Epithelial cell of esophagus (primary cell): ENCODE measurements at regions not wholly inside any gene's neighbourhood (a gene's known extent, or its start where the extent isn't known, plus 50 kb on each side); places are given as distances from the start of the nearest gene placed in this dataset.

ENCODE experiments used
- DNase-seq: peaks from one replicate; pipeline ENCODE4 v3.0.0; 2010; ENCODE audit warnings: low read depth
- H3K4me3 ChIP-seq: 2 replicates; pipeline ENCODE4 v1.5.1; 2011; ENCODE audit warnings: mild to moderate bottlenecking, low read length, control low read depth
- TF ChIP-seq, protein P1 (sequence below): IDR thresholded peaks from 2 replicates; pipeline ENCODE4 v1.5.1; 2011; ENCODE audit warnings: low read depth, mild to moderate bottlenecking, low read length, control low read depth, inconsistent platforms; ENCODE audit not compliant: insufficient read depth; ENCODE audit errors: missing control alignments

DNA sequence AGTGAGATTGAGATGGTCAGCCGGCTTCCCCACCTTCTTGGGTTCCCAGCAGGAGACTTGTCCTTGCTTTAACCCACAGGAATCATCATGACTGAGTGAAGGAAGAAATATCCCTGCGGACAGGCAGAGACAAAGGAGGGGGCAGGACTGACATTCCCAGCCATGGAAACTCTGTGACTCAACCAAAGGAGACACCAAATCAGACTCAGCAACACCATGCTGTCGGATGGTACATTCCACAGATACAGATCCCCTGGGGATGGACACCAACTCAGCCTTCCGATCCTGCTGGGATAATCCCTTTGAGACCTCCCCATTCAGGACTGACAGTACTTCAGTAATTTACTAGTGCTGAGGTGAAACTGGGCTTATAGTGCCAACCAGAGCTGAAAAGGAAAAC is 518.3 kb downstream of the XIRP2 start:
- peak; percentile 4 for DNase-seq
- TF ChIP-seq, protein P1, sequence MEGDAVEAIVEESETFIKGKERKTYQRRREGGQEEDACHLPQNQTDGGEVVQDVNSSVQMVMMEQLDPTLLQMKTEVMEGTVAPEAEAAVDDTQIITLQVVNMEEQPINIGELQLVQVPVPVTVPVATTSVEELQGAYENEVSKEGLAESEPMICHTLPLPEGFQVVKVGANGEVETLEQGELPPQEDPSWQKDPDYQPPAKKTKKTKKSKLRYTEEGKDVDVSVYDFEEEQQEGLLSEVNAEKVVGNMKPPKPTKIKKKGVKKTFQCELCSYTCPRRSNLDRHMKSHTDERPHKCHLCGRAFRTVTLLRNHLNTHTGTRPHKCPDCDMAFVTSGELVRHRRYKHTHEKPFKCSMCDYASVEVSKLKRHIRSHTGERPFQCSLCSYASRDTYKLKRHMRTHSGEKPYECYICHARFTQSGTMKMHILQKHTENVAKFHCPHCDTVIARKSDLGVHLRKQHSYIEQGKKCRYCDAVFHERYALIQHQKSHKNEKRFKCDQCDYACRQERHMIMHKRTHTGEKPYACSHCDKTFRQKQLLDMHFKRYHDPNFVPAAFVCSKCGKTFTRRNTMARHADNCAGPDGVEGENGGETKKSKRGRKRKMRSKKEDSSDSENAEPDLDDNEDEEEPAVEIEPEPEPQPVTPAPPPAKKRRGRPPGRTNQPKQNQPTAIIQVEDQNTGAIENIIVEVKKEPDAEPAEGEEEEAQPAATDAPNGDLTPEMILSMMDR = no peak
- H3K4me3 ChIP-seq = no peak overlapping the region

GRCh38 chr2:167404627-167405284 is 516.5 kb downstream of the XIRP2 start:
- peak; percentile 50 for DNase-seq

GRCh38 chr2:167401309-167401708 is 513.0 kb downstream of the XIRP2 start:
- DNase-seq = no peak
- TF ChIP-seq, protein P1 = no peak

More at GRCh38 chr2:167404627-167405284, 516.5 kb downstream of the XIRP2 start:
- H3K4me3 ChIP-seq = no peak overlapping the region
- TF ChIP-seq, protein P1 = no peak

DNA sequence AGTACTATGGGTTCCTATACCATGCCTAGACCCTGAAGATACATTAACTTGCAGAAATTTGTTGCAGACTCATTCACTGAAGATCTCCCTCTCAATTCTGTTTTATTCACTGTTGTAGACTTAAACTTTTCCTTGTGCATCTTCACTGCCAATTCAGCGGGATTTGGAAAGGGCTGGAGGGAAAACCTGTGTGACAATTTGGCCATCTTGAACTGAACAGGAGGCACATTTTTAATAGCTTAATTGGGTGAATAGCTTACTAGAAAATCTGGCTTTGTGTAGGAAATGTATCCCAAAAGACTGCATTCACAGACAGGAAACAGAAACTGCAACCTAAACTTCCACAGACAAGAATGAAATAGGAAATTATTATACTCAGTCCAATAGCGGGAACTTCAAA is 512.3 kb downstream of the XIRP2 start:
- no peak for DNase-seq
- H3K4me3 ChIP-seq = no peak overlapping the region
- TF ChIP-seq, protein P1 = no peak

More at GRCh38 chr2:167401309-167401708, 513.0 kb downstream of the XIRP2 start:
- no peak overlapping the region for H3K4me3 ChIP-seq

- DNase-seq = no peak
- H3K4me3 ChIP-seq = no peak overlapping the region
- TF ChIP-seq, protein P1 = no peak
Observed at GRCh38 chr2:167398873-167399272, 510.6 kb downstream of the XIRP2 start.

DNA sequence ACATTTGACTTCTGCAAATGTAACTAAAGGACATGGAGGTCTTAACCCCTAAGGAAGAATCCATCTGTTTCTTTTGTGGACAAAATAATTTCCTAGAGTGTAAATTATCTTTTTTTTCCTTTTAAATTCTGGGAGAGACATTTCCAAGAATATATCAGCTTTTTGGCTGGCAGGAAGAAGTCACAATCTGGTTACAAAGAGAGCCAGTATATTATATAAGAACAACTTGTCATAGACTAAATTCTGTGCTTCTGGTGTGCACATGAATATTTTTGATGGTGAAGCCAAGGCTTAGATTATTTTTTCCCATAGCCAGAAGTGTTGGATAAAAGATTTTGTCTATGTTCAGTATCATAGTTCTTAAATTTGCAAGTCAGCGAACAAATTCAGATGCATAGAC is 500.6 kb downstream of the XIRP2 start:
- no peak overlapping the region for H3K4me3 ChIP-seq
- TF ChIP-seq, protein P1 = no peak
- DNase-seq = no peak

DNA sequence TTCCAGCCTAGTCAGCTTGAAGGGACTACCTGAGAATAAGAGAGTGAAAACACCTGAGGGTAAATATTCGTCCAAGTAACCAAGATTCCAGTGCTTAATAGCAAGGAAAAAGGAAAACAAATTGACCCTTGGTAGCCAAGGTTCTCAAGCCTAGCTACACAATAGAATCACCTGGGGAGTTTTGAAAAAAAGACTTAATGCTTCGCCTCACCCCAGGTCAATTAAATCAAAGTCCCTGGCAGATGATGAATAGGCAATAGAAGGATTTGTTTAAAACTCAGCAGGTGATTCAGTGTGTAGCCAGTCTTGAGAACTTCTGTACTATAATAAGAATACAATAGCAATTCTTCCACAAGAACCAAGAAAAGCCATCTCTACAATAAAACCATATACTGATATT is 500.2 kb downstream of the XIRP2 start:
- no peak for DNase-seq
- H3K4me3 ChIP-seq = no peak overlapping the region
- TF ChIP-seq, protein P1 = no peak
